Bronchial epithelial cell (primary cell): ENCODE measurements at regions not wholly inside any gene's neighbourhood (a gene's known extent, or its start where the extent isn't known, plus 50 kb on each side); places are given as distances from the start of the nearest gene placed in this dataset.

ENCODE experiments used
- DNase-seq: peaks from one replicate; pipeline ENCODE4 v3.0.0-alpha.2; 2010; ENCODE audit warnings: low read depth
- FAIRE-seq: peaks from 2 replicates; lab custom pipeline; 2011; peaks lifted over from hg19 to GRCh38; lab: Jason Lieb, UNC
- H3K27me3 ChIP-seq: 2 replicates; pipeline ENCODE4 v1.5.1; 2011; ENCODE audit warnings: low read length; ENCODE audit not compliant: control insufficient read depth, insufficient read depth
- H3K36me3 ChIP-seq: 2 replicates; pipeline ENCODE4 v1.5.1; 2011; ENCODE audit warnings: low read length; ENCODE audit not compliant: control insufficient read depth, insufficient read depth
- H3K4me3 ChIP-seq: 2 replicates; pipeline ENCODE4 v1.5.1; 2011; ENCODE audit warnings: mild to moderate bottlenecking, low read depth, low read length, control low read depth
- CTCF ChIP-seq: IDR thresholded peaks from 2 replicates; pipeline ENCODE4 v1.5.1; 2011; ENCODE audit warnings: mild to moderate bottlenecking, moderate library complexity, low read length, control low read depth, inconsistent platforms; ENCODE audit not compliant: insufficient read depth, severe bottlenecking

- no peaks in the 10 kb centered on the region for H3K36me3 ChIP-seq
- no peak overlapping the region for H3K4me3 ChIP-seq
- DNase-seq (no peak), FAIRE-seq (no peak)
- no peaks in the 10 kb centered on the region for H3K27me3 ChIP-seq
- no peak for TF ChIP-seq CTCF
Measured at GRCh38 chr13:85654227-85654626, 145.0 kb downstream of the SLITRK6 start.

GRCh38 chr13:85653681-85654080 is 145.5 kb downstream of the SLITRK6 start:
- no peaks in the 10 kb centered on the region for H3K36me3 ChIP-seq

GRCh38 chr13:85652491-85652890 is 146.7 kb downstream of the SLITRK6 start:
- H3K36me3 ChIP-seq, result no peaks in the 10 kb centered on the region
- DNase-seq (no peak), FAIRE-seq (no peak)
- H3K27me3 ChIP-seq, result no peaks in the 10 kb centered on the region
- no peak for TF ChIP-seq CTCF
- no peak overlapping the region for H3K4me3 ChIP-seq

More at GRCh38 chr13:85653681-85654080, 145.5 kb downstream of the SLITRK6 start:
- Histone ChIP-seq H3K27me3 (no peaks in the 10 kb centered on the region), H3K4me3 (no peak overlapping the region)
- DNase-seq, result no peak
- no peak for TF ChIP-seq CTCF
- no peak for FAIRE-seq

GRCh38 chr13:85651440-85651839 is 147.8 kb downstream of the SLITRK6 start:
- DNase-seq, result peak; percentile 91
- Histone ChIP-seq H3K36me3 (no peaks in the 10 kb centered on the region), H3K4me3 (no peak overlapping the region), H3K27me3 (no peaks in the 10 kb centered on the region)
- no peak for FAIRE-seq
- TF ChIP-seq CTCF, result no peak

- TF ChIP-seq CTCF, result no peak
- DNase-seq (peak; percentile 22), FAIRE-seq (no peak)
- Histone ChIP-seq H3K4me3 (no peak overlapping the region), H3K27me3 (no peaks in the 10 kb centered on the region), H3K36me3 (no peaks in the 10 kb centered on the region)
Measured at GRCh38 chr13:85650613-85651012, 148.6 kb downstream of the SLITRK6 start.

GRCh38 chr13:85640727-85641126 is 158.5 kb downstream of the SLITRK6 start:
- no peak overlapping the region for H3K4me3 ChIP-seq
- no peak for TF ChIP-seq CTCF
- DNase-seq (no peak), FAIRE-seq (no peak)
- no peaks in the 10 kb centered on the region for H3K27me3 ChIP-seq
- no peaks in the 10 kb centered on the region for H3K36me3 ChIP-seq
